Mammary epithelial cell (primary cell): ENCODE measurements at regions not wholly inside any gene's neighbourhood (a gene's known extent, or its start where the extent isn't known, plus 50 kb on each side); places are given as distances from the start of the nearest gene placed in this dataset.
"Not testable (repeated sequence)": the region's sequence is repeated elsewhere in the genome, so short reads cannot be mapped to it uniquely, and the experiment has no call there.

Experiments
- CTCF ChIP-seq, 2 donors: IDR thresholded peaks in 1 of 2; conservative IDR thresholded peaks in 1 of 2; 2 replicates each; pipeline ENCODE4 v1.5.1; 2011 to 2012; ENCODE audit warnings: inconsistent platforms in 2 of 2, low read length in 2 of 2, mild to moderate bottlenecking in 2 of 2, control low read depth in 1 of 2, low read depth in 1 of 2; ENCODE audit not compliant: insufficient read depth in 1 of 2; ENCODE audit errors: extremely low read depth in 1 of 2
- EZH2 ChIP-seq: IDR thresholded peaks from 2 replicates; pipeline ENCODE4 v1.6.1; 2012; ENCODE audit warnings: low read length, inconsistent platforms, borderline replicate concordance

DNA sequence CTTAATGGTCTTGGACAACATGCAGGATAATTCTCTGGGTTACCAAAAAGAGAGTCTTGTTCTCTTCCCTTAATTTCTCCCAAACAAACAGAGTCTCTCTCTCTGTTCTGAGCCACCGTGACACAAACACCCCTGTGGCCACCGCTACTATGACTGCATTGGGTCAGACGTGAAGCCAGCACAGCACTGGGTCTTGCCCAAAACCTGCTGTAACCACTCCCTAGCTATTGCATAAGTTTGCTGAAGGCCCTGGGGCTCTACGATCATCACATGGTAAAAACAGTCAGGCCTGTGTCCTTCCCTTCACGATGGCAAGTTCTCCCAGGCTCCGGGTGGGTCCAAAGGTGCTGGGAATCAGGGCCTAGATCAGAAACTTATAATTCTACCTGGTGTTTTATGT is 117.1 kb downstream of the THSD1 start:
- TF ChIP-seq EZH2; CTCF (conservative IDR thresholded peaks at IDR 0.05 in 1 of 2, IDR thresholded peaks at IDR 0.05 in 1 of 2; ENCODE audit: extremely low read depth in 1 of 2, insufficient read depth in 1 of 2, low read depth in 1 of 2, low read length in 2 of 2): not testable (repeated sequence)
